ENCODE measurements at regions not wholly inside any gene's neighbourhood (a gene's known extent, or its start where the extent isn't known, plus 50 kb on each side); places are given as distances from the start of the nearest gene placed in this dataset.

- H3K9me3 ChIP-seq (ENCODE audit: control insufficient read depth in 2 of 2, low read length in 2 of 2) = no peaks in the 10 kb centered on the region
- H3K4me3 Mint-ChIP-seq = no peak overlapping the region
- H3K27ac Mint-ChIP-seq = no peak overlapping the region
- H3K4me1 Mint-ChIP-seq = no peaks in the 10 kb centered on the region
- H3K4me1 ChIP-seq (ENCODE audit: control insufficient read depth, insufficient read depth, low read length, poor library complexity, severe bottlenecking) = no peaks in the 10 kb centered on the region
- no peak overlapping the region for H3K4me3 ChIP-seq (ENCODE audit: low read depth, low read length)
- H3K27me3 Mint-ChIP-seq = peaks cover 22% of the 10 kb centered on the region
- ATAC-seq (ENCODE audit: low read depth in 2 of 2) (no peak), DNase-seq (no peak)
- H3K36me3 Mint-ChIP-seq = no peaks in the 10 kb centered on the region
- no peaks in the 10 kb centered on the region for H3K27me3 ChIP-seq (ENCODE audit: control insufficient read depth, insufficient read depth, low read length)
- no peaks in the 10 kb centered on the region for H3K9me3 Mint-ChIP-seq
- H3K27ac ChIP-seq (ENCODE audit: insufficient read depth, low read length, poor library complexity, severe bottlenecking) = no peak overlapping the region
- H3K36me3 ChIP-seq (ENCODE audit: control insufficient read depth, insufficient read depth, low read length) = no peaks in the 10 kb centered on the region
Observed at GRCh38 chr15:35690089-35690488, 144.1 kb upstream of the DPH6 start.

- Mint-ChIP-seq H3K27ac (no peak overlapping the region), H3K4me1 (no peaks in the 10 kb centered on the region), H3K4me3 (no peak overlapping the region), H3K36me3 (no peaks in the 10 kb centered on the region), H3K27me3 (peaks cover 22% of the 10 kb centered on the region), H3K9me3 (no peaks in the 10 kb centered on the region)
- DNase-seq = no peak
- H3K27ac ChIP-seq (ENCODE audit: insufficient read depth, low read length, poor library complexity, severe bottlenecking) = no peak overlapping the region
- ATAC-seq (ENCODE audit: low read depth in 2 of 2) = no peak
- no peak overlapping the region for H3K4me3 ChIP-seq (ENCODE audit: low read depth, low read length)
- H3K27me3 ChIP-seq (ENCODE audit: control insufficient read depth, insufficient read depth, low read length) = no peaks in the 10 kb centered on the region
- H3K36me3 ChIP-seq (ENCODE audit: control insufficient read depth, insufficient read depth, low read length) = no peaks in the 10 kb centered on the region
- H3K9me3 ChIP-seq (ENCODE audit: control insufficient read depth in 2 of 2, low read length in 2 of 2) = no peaks in the 10 kb centered on the region
- H3K4me1 ChIP-seq (ENCODE audit: control insufficient read depth, insufficient read depth, low read length, poor library complexity, severe bottlenecking) = no peaks in the 10 kb centered on the region
Observed at GRCh38 chr15:35690698-35691116, 144.7 kb upstream of the DPH6 start.

DNA sequence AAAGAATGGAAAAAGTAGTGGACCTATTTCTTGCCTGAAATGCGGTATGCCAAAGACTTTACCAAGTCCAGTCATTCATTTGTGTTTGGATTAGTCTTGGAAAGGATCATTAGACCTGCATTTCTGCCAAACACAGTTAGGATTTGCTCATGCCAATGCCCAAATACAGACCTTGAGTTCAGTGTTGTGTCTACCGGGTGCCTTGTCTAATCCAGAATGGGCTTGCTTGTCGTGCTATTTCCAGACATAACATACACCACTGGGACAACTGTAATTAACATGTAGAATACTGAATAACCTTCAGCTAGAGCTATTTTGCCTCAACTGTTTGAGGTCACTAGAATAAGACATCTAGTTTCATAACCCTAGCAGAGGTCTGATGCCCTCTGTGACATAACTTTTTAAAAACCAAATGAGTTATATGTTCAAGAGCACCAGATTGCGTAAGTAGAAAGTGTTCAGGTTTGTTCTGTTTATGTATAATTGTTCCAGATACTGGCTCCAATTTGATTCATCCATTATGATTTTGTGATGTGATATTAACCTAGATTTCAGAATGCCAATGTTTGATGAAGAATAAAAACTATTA, 145.3 kb upstream of the DPH6 start:
- Mint-ChIP-seq H3K9me3 (no peaks in the 10 kb centered on the region), H3K27ac (no peak overlapping the region), H3K4me3 (no peak overlapping the region), H3K27me3 (peaks cover 22% of the 10 kb centered on the region), H3K4me1 (no peaks in the 10 kb centered on the region), H3K36me3 (no peaks in the 10 kb centered on the region)
- H3K9me3 ChIP-seq (ENCODE audit: control insufficient read depth in 2 of 2, low read length in 2 of 2) = no peaks in the 10 kb centered on the region
- no peaks in the 10 kb centered on the region for H3K4me1 ChIP-seq (ENCODE audit: control insufficient read depth, insufficient read depth, low read length, poor library complexity, severe bottlenecking)
- DNase-seq = no peak
- H3K4me3 ChIP-seq (ENCODE audit: low read depth, low read length) = no peak overlapping the region
- H3K27me3 ChIP-seq (ENCODE audit: control insufficient read depth, insufficient read depth, low read length) = no peaks in the 10 kb centered on the region
- H3K36me3 ChIP-seq (ENCODE audit: control insufficient read depth, insufficient read depth, low read length) = no peaks in the 10 kb centered on the region
- ATAC-seq (ENCODE audit: low read depth in 2 of 2) = no peak
- H3K27ac ChIP-seq (ENCODE audit: insufficient read depth, low read length, poor library complexity, severe bottlenecking) = no peak overlapping the region

DNA sequence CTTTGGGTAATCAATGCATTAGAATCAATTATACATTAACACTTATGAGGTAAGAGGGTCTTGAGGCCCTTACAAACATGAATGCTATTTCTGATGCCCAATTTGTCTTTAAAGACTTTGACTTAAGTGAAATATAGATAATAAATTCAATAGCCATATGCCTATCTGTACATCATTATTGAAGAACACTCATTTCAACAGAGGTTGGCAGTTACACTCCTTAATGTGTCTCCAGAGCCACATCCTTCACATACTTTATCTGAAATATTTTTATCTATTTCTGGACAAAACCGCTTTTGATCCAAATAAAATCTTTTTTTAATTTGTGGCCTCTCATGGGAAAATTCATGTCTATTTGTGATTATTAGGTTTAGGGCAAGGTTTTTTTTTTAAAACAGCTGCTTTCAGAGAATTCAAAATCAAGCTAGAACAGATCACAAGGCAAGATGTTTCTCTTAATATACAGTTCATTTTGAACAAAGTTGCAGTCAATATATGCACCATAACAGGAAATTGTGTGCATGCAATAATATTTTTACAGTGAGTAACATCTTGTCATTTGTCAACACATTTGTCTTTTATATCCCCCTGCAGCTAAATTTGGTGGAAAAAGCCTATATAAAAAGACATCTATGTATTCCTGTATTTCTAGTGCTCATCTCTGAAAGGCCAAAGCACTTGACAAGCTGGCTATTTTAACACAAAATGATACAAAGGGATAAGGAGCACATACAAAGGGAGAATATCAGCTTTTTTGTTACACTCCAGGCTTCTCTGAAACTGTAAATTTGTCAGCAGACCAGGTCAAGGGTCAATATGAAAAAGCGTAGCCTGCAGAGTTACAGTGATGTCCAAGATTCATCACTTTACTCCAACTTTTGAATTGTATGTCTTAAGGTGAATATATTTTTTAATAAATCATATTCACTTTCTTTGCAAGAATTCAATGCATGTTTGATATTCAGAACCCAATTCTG, 146.2 kb upstream of the DPH6 start:
- Histone ChIP-seq H3K36me3 (ENCODE audit: control insufficient read depth, insufficient read depth, low read length) (no peaks in the 10 kb centered on the region), H3K4me1 (ENCODE audit: control insufficient read depth, insufficient read depth, low read length, poor library complexity, severe bottlenecking) (no peaks in the 10 kb centered on the region), H3K27ac (ENCODE audit: insufficient read depth, low read length, poor library complexity, severe bottlenecking) (no peak overlapping the region), H3K27me3 (ENCODE audit: control insufficient read depth, insufficient read depth, low read length) (no peaks in the 10 kb centered on the region), H3K4me3 (ENCODE audit: low read depth, low read length) (no peak overlapping the region), H3K9me3 (ENCODE audit: control insufficient read depth in 2 of 2, low read length in 2 of 2) (no peaks in the 10 kb centered on the region)
- Mint-ChIP-seq H3K27me3 (peaks cover 18% of the 10 kb centered on the region), H3K9me3 (no peaks in the 10 kb centered on the region), H3K4me1 (no peaks in the 10 kb centered on the region), H3K27ac (no peak overlapping the region), H3K36me3 (no peaks in the 10 kb centered on the region), H3K4me3 (no peak overlapping the region)
- no peak for DNase-seq
- ATAC-seq (ENCODE audit: low read depth in 2 of 2) = no peak

DNA sequence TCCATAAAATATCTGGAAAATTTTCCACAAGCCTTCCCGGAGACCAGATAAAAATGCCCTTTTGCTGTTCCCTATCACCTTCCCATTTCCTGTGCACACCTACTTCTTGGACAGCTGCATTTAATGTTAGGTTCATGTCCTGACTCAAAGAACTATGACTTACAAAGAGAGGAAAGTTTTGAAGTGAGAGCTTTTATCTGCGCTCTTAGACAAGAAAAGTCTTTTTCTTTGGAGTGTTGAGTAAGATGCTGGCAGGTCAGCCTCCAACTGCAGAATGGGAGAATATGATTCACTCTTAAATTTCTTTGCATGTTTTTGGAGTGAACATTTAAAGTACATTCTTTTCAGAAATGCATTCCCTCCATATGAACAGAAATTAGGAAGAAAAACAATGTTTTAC, 147.3 kb upstream of the DPH6 start:
- Histone ChIP-seq H3K27me3 (ENCODE audit: control insufficient read depth, insufficient read depth, low read length) (no peaks in the 10 kb centered on the region), H3K36me3 (ENCODE audit: control insufficient read depth, insufficient read depth, low read length) (no peaks in the 10 kb centered on the region), H3K27ac (ENCODE audit: insufficient read depth, low read length, poor library complexity, severe bottlenecking) (no peak overlapping the region), H3K4me3 (ENCODE audit: low read depth, low read length) (no peak overlapping the region), H3K4me1 (ENCODE audit: control insufficient read depth, insufficient read depth, low read length, poor library complexity, severe bottlenecking) (no peaks in the 10 kb centered on the region), H3K9me3 (ENCODE audit: control insufficient read depth in 2 of 2, low read length in 2 of 2) (no peaks in the 10 kb centered on the region)
- no peaks in the 10 kb centered on the region for H3K4me1 Mint-ChIP-seq
- H3K9me3 Mint-ChIP-seq = no peaks in the 10 kb centered on the region
- DNase-seq (no peak), ATAC-seq (ENCODE audit: low read depth in 2 of 2) (no peak)
- H3K36me3 Mint-ChIP-seq = no peaks in the 10 kb centered on the region
- no peak overlapping the region for H3K27ac Mint-ChIP-seq
- H3K27me3 Mint-ChIP-seq = peaks cover 17% of the 10 kb centered on the region
- no peak overlapping the region for H3K4me3 Mint-ChIP-seq

GRCh38 chr15:35693886-35694285, 147.9 kb upstream of the DPH6 start:
- Mint-ChIP-seq H3K4me3 (no peak overlapping the region), H3K27me3 (peaks cover 17% of the 10 kb centered on the region), H3K4me1 (no peaks in the 10 kb centered on the region), H3K9me3 (no peaks in the 10 kb centered on the region), H3K36me3 (no peaks in the 10 kb centered on the region), H3K27ac (no peak overlapping the region)
- no peak for DNase-seq
- Histone ChIP-seq H3K36me3 (ENCODE audit: control insufficient read depth, insufficient read depth, low read length) (no peaks in the 10 kb centered on the region), H3K4me3 (ENCODE audit: low read depth, low read length) (no peak overlapping the region), H3K27ac (ENCODE audit: insufficient read depth, low read length, poor library complexity, severe bottlenecking) (no peak overlapping the region), H3K9me3 (ENCODE audit: control insufficient read depth in 2 of 2, low read length in 2 of 2) (no peaks in the 10 kb centered on the region), H3K27me3 (ENCODE audit: control insufficient read depth, insufficient read depth, low read length) (no peaks in the 10 kb centered on the region), H3K4me1 (ENCODE audit: control insufficient read depth, insufficient read depth, low read length, poor library complexity, severe bottlenecking) (no peaks in the 10 kb centered on the region)
- no peak for ATAC-seq (ENCODE audit: low read depth in 2 of 2)

DNA sequence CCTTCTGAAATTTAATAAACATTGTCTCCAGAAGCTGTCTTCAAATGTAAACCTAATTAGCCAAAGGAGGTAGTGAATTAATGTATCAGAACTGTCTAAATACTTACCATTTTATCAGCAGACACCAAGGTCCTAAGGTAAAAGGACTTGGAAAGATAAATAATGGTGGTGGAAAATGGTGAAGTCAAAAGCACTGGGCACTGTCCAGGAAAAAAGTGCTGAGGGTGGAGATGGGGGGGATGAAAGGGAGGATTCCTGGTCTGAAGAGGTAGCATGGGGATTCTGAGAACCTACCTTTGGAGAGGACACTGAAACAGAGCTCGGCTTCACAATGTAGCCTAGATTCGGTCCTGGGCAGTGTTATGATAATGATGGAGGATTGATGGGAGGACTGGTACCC, 149.0 kb upstream of the DPH6 start:
- Mint-ChIP-seq H3K4me1 (no peaks in the 10 kb centered on the region), H3K9me3 (peaks cover 0 to 2% (median 0%) of the 10 kb centered on the region in 7 donors), H3K36me3 (no peaks in the 10 kb centered on the region), H3K27ac (no peak overlapping the region), H3K4me3 (no peak overlapping the region), H3K27me3 (peaks cover 17% of the 10 kb centered on the region)
- no peak overlapping the region for H3K27ac ChIP-seq (ENCODE audit: insufficient read depth, low read length, poor library complexity, severe bottlenecking)
- H3K27me3 ChIP-seq (ENCODE audit: control insufficient read depth, insufficient read depth, low read length) = no peaks in the 10 kb centered on the region
- ATAC-seq (ENCODE audit: low read depth in 2 of 2) = no peak
- no peaks in the 10 kb centered on the region for H3K36me3 ChIP-seq (ENCODE audit: control insufficient read depth, insufficient read depth, low read length)
- H3K9me3 ChIP-seq (ENCODE audit: control insufficient read depth in 2 of 2, low read length in 2 of 2) = no peaks in the 10 kb centered on the region
- no peak for DNase-seq
- no peak overlapping the region for H3K4me3 ChIP-seq (ENCODE audit: low read depth, low read length)
- H3K4me1 ChIP-seq (ENCODE audit: control insufficient read depth, insufficient read depth, low read length, poor library complexity, severe bottlenecking) = no peaks in the 10 kb centered on the region

Data from CD4-positive, CD25-positive, alpha-beta regulatory T cell (primary cell).